ENCODE measurements at regions not wholly inside any gene's neighbourhood (a gene's known extent, or its start where the extent isn't known, plus 50 kb on each side); places are given as distances from the start of the nearest gene placed in this dataset.

DNA sequence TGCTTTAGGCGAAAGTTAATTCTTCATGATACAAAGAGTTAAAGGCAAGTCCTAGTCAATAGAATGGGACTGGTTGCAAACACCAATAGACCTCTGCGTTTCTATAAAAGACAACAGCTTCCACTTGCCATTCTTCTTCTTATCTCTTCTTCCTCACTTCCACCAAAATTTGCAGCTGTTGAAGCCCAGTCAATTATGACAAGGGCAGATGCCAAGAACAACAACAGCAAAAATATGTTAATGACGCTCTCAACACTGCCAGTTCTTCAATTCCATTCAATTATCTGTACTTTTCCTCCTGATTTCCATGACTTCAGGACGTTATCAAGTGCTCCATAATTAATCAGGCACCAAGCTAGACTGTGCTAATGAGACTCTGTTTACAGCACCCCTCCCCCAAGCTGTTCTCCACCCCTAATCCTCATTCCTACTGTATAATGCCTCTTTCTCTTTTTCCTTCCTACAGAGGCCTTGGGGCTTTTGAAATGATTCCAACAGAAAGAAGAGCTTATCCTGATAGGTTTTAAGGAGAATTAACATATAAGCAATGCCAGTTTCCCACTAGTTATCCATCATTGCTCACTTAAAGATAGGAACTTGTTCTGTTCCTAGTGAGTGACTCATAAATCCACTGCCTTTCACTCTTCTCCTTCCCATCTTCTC lies 1160.5 kb downstream of the IGSF11 start:
- no peak overlapping the region for H3K4me3 ChIP-seq (ENCODE audit: low read length)
- Mint-ChIP-seq H3K9me3 (peaks cover 0 to 21% (median 3%) of the 10 kb centered on the region in 5 donors), H3K4me3 (no peak overlapping the region), H3K36me3 (no peaks in the 10 kb centered on the region), H3K4me1 (no peaks in the 10 kb centered on the region), H3K27me3 (no peaks in the 10 kb centered on the region), H3K27ac (no peak overlapping the region)
- DNase-seq: no peak
- ChIA-PET POLR2A (no interaction called here), CTCF (no interaction called here)
- no peaks in the 10 kb centered on the region for H3K27me3 ChIP-seq (ENCODE audit: insufficient read depth, low read length, poor library complexity, severe bottlenecking)
- H3K9me3 ChIP-seq (ENCODE audit: low read length): no peaks in the 10 kb centered on the region
- no peak overlapping the region for H3K27ac ChIP-seq (ENCODE audit: low read depth, low read length)
- no peaks in the 10 kb centered on the region for H3K4me1 ChIP-seq (ENCODE audit: insufficient read depth, low read length)
- H3K36me3 ChIP-seq (ENCODE audit: insufficient read depth, low read length): no peaks in the 10 kb centered on the region

DNA sequence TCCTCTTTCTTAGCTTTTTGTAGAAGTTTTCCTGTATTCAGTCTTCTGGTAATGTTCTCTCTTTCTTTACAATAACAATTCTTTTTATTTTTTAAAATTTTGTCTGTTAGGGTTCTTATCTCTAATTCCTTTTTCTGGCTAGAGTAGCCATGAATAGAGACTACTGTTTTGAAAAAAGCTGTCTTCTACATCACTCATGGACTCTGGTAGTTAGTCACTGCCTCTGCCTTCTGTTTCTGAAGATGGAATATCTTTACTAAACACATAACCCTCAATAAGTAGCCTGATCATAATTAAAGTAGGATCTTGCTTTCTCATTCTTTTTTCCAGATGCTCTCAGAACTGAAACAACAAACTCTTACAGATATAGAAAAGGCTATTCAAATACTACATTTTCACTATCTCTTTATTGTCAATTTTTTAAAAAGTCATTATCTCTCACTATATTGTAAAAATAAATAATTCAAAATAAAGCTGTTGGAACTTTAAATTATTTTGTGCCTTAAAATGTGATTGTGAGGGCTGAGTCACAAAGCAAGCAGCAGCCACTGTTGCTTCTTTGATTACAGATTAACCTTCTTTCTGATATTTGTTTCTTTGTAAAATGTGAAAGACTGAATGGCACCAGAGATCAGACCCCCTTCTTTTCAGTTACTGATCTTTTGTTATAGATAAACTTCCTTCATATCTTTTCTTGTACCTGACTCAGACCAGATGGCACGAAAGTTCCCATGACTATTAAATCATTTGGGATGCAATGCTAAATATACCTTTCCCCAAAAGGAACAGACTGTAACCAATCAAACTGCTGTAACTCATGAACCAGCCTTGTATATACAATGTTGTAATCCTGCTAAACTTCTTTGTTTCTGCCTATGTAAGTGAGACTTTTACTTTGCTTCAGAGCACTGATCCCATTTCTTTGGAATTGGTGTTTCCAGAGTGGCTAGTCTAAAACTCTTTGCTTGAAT lies 1159.5 kb downstream of the IGSF11 start:
- Histone ChIP-seq H3K27ac (ENCODE audit: low read depth, low read length) (no peak overlapping the region), H3K27me3 (ENCODE audit: insufficient read depth, low read length, poor library complexity, severe bottlenecking) (no peaks in the 10 kb centered on the region), H3K9me3 (ENCODE audit: low read length) (no peaks in the 10 kb centered on the region), H3K4me3 (ENCODE audit: low read length) (no peak overlapping the region), H3K4me1 (ENCODE audit: insufficient read depth, low read length) (no peaks in the 10 kb centered on the region), H3K36me3 (ENCODE audit: insufficient read depth, low read length) (no peaks in the 10 kb centered on the region)
- Mint-ChIP-seq H3K4me3 (no peak overlapping the region), H3K4me1 (no peaks in the 10 kb centered on the region), H3K27me3 (no peaks in the 10 kb centered on the region), H3K9me3 (peaks cover 2 to 21% (median 5%) of the 10 kb centered on the region in 5 donors), H3K27ac (no peak overlapping the region), H3K36me3 (no peaks in the 10 kb centered on the region)
- CTCF ChIA-PET: no interaction called here
- no peak for DNase-seq
- POLR2A ChIA-PET: no interaction called here

DNA sequence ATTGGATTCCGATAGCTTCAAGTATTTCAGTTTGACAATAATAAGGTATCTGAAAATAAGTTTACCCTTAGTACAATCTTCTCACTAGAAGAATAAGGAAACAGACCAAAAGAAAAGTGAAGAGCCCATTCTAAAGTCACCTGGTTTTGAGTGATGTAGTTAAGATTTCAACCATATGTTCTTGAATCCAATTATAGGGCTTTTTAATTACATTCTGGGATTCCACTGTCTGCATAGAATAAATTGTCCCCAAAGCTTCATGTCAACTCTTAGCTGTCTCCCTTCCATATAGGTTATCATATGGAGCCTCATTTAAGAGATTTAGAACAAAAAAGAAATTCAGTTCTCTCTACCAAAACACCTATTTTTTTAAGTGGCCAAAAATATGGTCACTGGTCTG lies 1158.8 kb downstream of the IGSF11 start:
- no peaks in the 10 kb centered on the region for H3K27me3 Mint-ChIP-seq
- no peaks in the 10 kb centered on the region for H3K4me1 Mint-ChIP-seq
- ChIA-PET CTCF (no interaction called here), POLR2A (no interaction called here)
- no peaks in the 10 kb centered on the region for H3K36me3 ChIP-seq (ENCODE audit: insufficient read depth, low read length)
- no peak overlapping the region for H3K4me3 Mint-ChIP-seq
- no peak overlapping the region for H3K4me3 ChIP-seq (ENCODE audit: low read length)
- H3K27ac Mint-ChIP-seq: no peak overlapping the region
- peaks cover 0 to 1% (median 0%) of the 10 kb centered on the region in 3 donors for H3K36me3 Mint-ChIP-seq
- H3K4me1 ChIP-seq (ENCODE audit: insufficient read depth, low read length): no peaks in the 10 kb centered on the region
- DNase-seq: no peak
- no peaks in the 10 kb centered on the region for H3K27me3 ChIP-seq (ENCODE audit: insufficient read depth, low read length, poor library complexity, severe bottlenecking)
- H3K27ac ChIP-seq (ENCODE audit: low read depth, low read length): no peak overlapping the region
- H3K9me3 Mint-ChIP-seq: peaks cover 4 to 21% (median 7%) of the 10 kb centered on the region in 5 donors
- no peaks in the 10 kb centered on the region for H3K9me3 ChIP-seq (ENCODE audit: low read length)

DNA sequence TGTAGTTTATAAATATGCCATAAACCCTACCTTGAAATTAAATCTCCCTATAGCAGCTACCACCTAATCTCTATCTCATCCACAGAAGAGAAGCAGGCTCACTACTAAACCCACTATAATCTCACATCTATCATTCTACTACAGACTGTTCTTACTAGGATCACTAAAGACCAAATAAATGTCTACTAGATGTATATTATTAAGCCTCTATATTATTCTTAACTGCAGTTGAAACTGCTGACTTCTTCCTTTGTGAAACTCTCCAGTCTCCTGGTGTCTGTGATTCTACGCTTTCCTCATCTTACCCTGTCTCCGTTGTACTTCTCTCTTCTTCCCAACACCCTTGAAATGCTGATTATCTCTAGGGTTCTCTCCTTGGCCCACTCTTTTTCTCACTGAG lies 1154.0 kb downstream of the IGSF11 start:
- Histone ChIP-seq H3K27ac (ENCODE audit: low read depth, low read length) (no peak overlapping the region), H3K4me1 (ENCODE audit: insufficient read depth, low read length) (no peaks in the 10 kb centered on the region), H3K36me3 (ENCODE audit: insufficient read depth, low read length) (no peaks in the 10 kb centered on the region), H3K4me3 (ENCODE audit: low read length) (no peak overlapping the region), H3K27me3 (ENCODE audit: insufficient read depth, low read length, poor library complexity, severe bottlenecking) (no peaks in the 10 kb centered on the region), H3K9me3 (ENCODE audit: low read length) (no peaks in the 10 kb centered on the region)
- H3K36me3 Mint-ChIP-seq: peaks cover 0 to 1% (median 0%) of the 10 kb centered on the region in 3 donors
- no peaks in the 10 kb centered on the region for H3K27me3 Mint-ChIP-seq
- ChIA-PET POLR2A (no interaction called here), CTCF (no interaction called here)
- no peak overlapping the region for H3K27ac Mint-ChIP-seq
- peaks cover 4 to 9% (median 8%) of the 10 kb centered on the region in 5 donors for H3K9me3 Mint-ChIP-seq
- no peak overlapping the region for H3K4me3 Mint-ChIP-seq
- no peak for DNase-seq
- H3K4me1 Mint-ChIP-seq: no peaks in the 10 kb centered on the region

DNA sequence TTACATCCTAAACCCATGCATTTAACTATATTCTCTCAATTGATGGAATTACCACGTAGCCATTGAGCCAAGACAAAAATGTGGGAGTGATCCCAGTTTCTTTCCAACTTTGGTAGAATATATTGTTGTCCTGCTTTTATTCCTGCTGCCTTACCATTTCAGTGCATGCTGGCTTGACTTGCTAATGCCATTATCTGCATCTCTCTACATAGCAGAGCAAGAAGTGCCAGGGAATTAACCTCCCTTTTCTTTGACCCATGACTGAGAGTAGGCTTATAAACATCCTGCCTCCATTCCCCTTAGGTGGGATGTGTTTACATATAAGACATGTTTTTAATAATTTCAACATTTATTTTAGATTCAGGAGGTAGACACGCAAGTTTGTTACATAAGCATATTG lies 1153.4 kb downstream of the IGSF11 start:
- Histone ChIP-seq H3K9me3 (ENCODE audit: low read length) (no peaks in the 10 kb centered on the region), H3K27ac (ENCODE audit: low read depth, low read length) (no peak overlapping the region), H3K27me3 (ENCODE audit: insufficient read depth, low read length, poor library complexity, severe bottlenecking) (no peaks in the 10 kb centered on the region), H3K4me1 (ENCODE audit: insufficient read depth, low read length) (no peaks in the 10 kb centered on the region), H3K4me3 (ENCODE audit: low read length) (no peak overlapping the region), H3K36me3 (ENCODE audit: insufficient read depth, low read length) (no peaks in the 10 kb centered on the region)
- H3K9me3 Mint-ChIP-seq: peaks cover 4 to 8% (median 7%) of the 10 kb centered on the region in 5 donors
- no peak overlapping the region for H3K27ac Mint-ChIP-seq
- no peaks in the 10 kb centered on the region for H3K27me3 Mint-ChIP-seq
- ChIA-PET CTCF (no interaction called here), POLR2A (no interaction called here)
- H3K4me3 Mint-ChIP-seq: no peak overlapping the region
- peaks cover 0 to 1% (median 0%) of the 10 kb centered on the region in 3 donors for H3K36me3 Mint-ChIP-seq
- H3K4me1 Mint-ChIP-seq: no peaks in the 10 kb centered on the region
- DNase-seq: no peak

DNA sequence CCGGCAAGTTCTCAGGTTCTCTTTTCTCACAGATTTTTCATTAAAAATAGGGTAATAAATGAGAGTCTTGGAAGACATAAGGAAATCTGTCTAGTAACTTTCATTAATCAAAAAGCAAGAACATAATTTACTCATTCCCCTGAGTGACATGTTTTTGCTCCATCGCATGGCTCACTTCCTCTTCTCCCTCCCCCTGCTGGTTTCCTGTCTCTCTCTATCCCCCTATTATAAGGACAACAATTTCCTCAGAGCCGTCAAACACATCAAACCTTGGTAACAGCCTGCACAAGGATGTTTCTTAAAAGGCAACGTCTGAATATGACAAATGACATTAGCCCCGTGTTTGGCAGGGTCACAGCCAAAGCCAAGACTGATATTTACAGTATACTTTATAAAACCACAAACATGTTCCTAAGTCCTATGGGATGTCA lies 1149.6 kb downstream of the IGSF11 start:
- Mint-ChIP-seq H3K4me3 (no peak overlapping the region), H3K27me3 (no peaks in the 10 kb centered on the region), H3K36me3 (peaks cover 0 to 1% (median 0%) of the 10 kb centered on the region in 3 donors), H3K9me3 (peaks cover 4 to 11% (median 5%) of the 10 kb centered on the region in 5 donors), H3K4me1 (no peaks in the 10 kb centered on the region), H3K27ac (no peak overlapping the region)
- Histone ChIP-seq H3K9me3 (ENCODE audit: low read length) (no peaks in the 10 kb centered on the region), H3K4me3 (ENCODE audit: low read length) (no peak overlapping the region), H3K4me1 (ENCODE audit: insufficient read depth, low read length) (no peaks in the 10 kb centered on the region), H3K27me3 (ENCODE audit: insufficient read depth, low read length, poor library complexity, severe bottlenecking) (no peaks in the 10 kb centered on the region), H3K27ac (ENCODE audit: low read depth, low read length) (no peak overlapping the region), H3K36me3 (ENCODE audit: insufficient read depth, low read length) (no peaks in the 10 kb centered on the region)
- DNase-seq: no peak
- ChIA-PET POLR2A (no interaction called here), CTCF (no interaction called here)

DNA sequence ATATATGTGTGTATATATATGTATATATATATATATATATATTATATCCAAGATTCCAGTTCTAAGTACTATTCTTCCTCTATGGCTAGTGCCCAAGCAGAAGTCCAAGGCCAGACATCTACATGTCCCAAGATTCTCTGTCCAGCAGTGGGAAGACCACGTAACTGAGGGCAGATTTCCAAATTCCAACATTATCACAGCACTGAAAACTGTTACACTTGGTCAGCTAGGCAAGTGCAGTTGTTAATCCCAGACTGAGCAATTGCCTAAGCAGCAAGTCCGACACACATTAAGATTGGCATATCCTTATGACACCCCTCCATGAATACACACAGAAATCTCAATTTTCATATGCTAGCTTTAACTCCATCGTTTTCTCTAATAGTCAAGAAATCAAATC lies 1148.5 kb downstream of the IGSF11 start:
- H3K9me3 Mint-ChIP-seq: peaks cover 2 to 12% (median 3%) of the 10 kb centered on the region in 5 donors
- ChIA-PET POLR2A (no interaction called here), CTCF (no interaction called here)
- Histone ChIP-seq H3K36me3 (ENCODE audit: insufficient read depth, low read length) (no peaks in the 10 kb centered on the region), H3K27ac (ENCODE audit: low read depth, low read length) (no peak overlapping the region), H3K27me3 (ENCODE audit: insufficient read depth, low read length, poor library complexity, severe bottlenecking) (no peaks in the 10 kb centered on the region), H3K4me1 (ENCODE audit: insufficient read depth, low read length) (no peaks in the 10 kb centered on the region), H3K9me3 (ENCODE audit: low read length) (no peaks in the 10 kb centered on the region), H3K4me3 (ENCODE audit: low read length) (no peak overlapping the region)
- no peaks in the 10 kb centered on the region for H3K27me3 Mint-ChIP-seq
- H3K36me3 Mint-ChIP-seq: no peaks in the 10 kb centered on the region
- H3K4me3 Mint-ChIP-seq: no peak overlapping the region
- no peak for DNase-seq
- H3K4me1 Mint-ChIP-seq: no peaks in the 10 kb centered on the region
- no peak overlapping the region for H3K27ac Mint-ChIP-seq

DNA sequence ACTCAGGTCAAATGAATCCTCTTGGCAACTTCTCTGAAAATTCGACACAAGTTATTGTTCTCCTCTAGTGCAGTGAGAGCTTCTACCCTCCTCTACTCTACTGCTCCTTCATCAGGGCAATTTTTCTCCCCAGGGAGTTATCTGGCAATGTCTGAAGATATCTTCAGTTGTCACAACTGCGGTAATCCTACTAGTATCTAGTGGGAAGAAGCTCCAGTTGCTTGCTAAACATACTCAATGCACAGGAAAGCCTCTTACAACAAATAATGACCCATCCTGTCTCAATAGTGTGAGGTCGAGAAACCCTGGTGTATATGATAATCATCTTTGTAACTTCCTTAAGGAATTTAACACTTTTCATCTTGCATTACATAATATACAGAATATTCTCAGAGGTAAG lies 1147.6 kb downstream of the IGSF11 start:
- ChIA-PET POLR2A (no interaction called here), CTCF (no interaction called here)
- no peaks in the 10 kb centered on the region for H3K36me3 Mint-ChIP-seq
- no peak overlapping the region for H3K27ac Mint-ChIP-seq
- Histone ChIP-seq H3K4me1 (ENCODE audit: insufficient read depth, low read length) (no peaks in the 10 kb centered on the region), H3K9me3 (ENCODE audit: low read length) (no peaks in the 10 kb centered on the region), H3K36me3 (ENCODE audit: insufficient read depth, low read length) (no peaks in the 10 kb centered on the region), H3K4me3 (ENCODE audit: low read length) (no peak overlapping the region), H3K27me3 (ENCODE audit: insufficient read depth, low read length, poor library complexity, severe bottlenecking) (no peaks in the 10 kb centered on the region), H3K27ac (ENCODE audit: low read depth, low read length) (no peak overlapping the region)
- no peak for DNase-seq
- no peak overlapping the region for H3K4me3 Mint-ChIP-seq
- no peaks in the 10 kb centered on the region for H3K27me3 Mint-ChIP-seq
- no peaks in the 10 kb centered on the region for H3K4me1 Mint-ChIP-seq
- peaks cover 2 to 17% (median 2%) of the 10 kb centered on the region in 5 donors for H3K9me3 Mint-ChIP-seq

All from CD8-positive, alpha-beta memory T cell (primary cell).